Hepatocyte (in vitro differentiated cells): ENCODE measurements at regions not wholly inside any gene's neighbourhood (a gene's known extent, or its start where the extent isn't known, plus 50 kb on each side); places are given as distances from the start of the nearest gene placed in this dataset.
"Not testable (repeated sequence)": the region's sequence is repeated elsewhere in the genome, so short reads cannot be mapped to it uniquely, and the experiment has no call there.

Experiments used
- CTCF ChIP-seq: fragments of 200-600 bp; sonication (generic); IDR thresholded peaks from 2 replicates; pipeline ENCODE4 v1.5.1; 2016; ENCODE audit warnings: antibody characterized with exemption, mild to moderate bottlenecking; ENCODE audit not compliant: poor library complexity
- EZH2 ChIP-seq: fragments of 200-600 bp; sonication (generic); IDR thresholded peaks from 2 replicates; pipeline ENCODE4 v1.6.1; 2016; ENCODE audit warnings: antibody characterized with exemption, mild to moderate bottlenecking, borderline replicate concordance

GRCh38 chr12:42012501-42012900 is 132.2 kb downstream of the GXYLT1 start:
- not testable (repeated sequence) for TF ChIP-seq CTCF, EZH2
